ENCODE measurements at regions not wholly inside any gene's neighbourhood (a gene's known extent, or its start where the extent isn't known, plus 50 kb on each side); places are given as distances from the start of the nearest gene placed in this dataset.

GRCh38 chr9:108554831-108555230, 301.0 kb downstream of the ACTL7B start:
- TF ChIP-seq, protein P1, sequence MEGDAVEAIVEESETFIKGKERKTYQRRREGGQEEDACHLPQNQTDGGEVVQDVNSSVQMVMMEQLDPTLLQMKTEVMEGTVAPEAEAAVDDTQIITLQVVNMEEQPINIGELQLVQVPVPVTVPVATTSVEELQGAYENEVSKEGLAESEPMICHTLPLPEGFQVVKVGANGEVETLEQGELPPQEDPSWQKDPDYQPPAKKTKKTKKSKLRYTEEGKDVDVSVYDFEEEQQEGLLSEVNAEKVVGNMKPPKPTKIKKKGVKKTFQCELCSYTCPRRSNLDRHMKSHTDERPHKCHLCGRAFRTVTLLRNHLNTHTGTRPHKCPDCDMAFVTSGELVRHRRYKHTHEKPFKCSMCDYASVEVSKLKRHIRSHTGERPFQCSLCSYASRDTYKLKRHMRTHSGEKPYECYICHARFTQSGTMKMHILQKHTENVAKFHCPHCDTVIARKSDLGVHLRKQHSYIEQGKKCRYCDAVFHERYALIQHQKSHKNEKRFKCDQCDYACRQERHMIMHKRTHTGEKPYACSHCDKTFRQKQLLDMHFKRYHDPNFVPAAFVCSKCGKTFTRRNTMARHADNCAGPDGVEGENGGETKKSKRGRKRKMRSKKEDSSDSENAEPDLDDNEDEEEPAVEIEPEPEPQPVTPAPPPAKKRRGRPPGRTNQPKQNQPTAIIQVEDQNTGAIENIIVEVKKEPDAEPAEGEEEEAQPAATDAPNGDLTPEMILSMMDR (IDR thresholded peaks at IDR 0.05): no peak
- TF ChIP-seq POLR2A (IDR thresholded peaks at IDR 0.05) (no peak), POLR2AphosphoS5 (IDR thresholded peaks at IDR 0.05; ENCODE audit: insufficient read depth in 1 of 2, low read depth in 1 of 2) (no peak)

Measured in vagina (tissue), 2 donors.